GM21526 (cell line): ENCODE measurements at regions not wholly inside any gene's neighbourhood (a gene's known extent, or its start where the extent isn't known, plus 50 kb on each side); places are given as distances from the start of the nearest gene placed in this dataset.

Experiments
- ATAC-seq: cut with Tn5 transposase; IDR thresholded peaks from one replicate; pipeline ENCODE4 v1.9.1; 2021; ENCODE audit warnings: moderate library complexity; ENCODE audit not compliant: unreplicated experiment, low FRiP score

DNA sequence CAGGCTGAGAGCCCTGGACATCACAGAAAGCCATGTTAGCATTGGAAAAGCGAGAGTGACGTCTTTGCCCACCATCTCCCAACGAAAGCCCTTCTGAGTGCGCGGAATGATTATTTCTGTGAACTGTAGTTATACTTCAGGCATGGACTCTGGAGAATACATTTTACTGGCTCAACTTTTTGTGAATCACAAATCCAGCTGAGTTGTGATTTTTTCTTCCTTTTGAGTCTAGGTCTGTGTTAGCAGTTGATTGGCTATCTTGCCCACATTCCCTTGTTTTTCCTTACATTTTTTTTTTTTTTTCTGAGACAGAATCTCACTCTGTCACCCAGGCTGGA lies 183.1 kb downstream of the INO80D start:
- ATAC-seq, result no peak

- no peak for ATAC-seq
These were observed 183.7 kb downstream of the INO80D start for GRCh38 chr2:205902041-205902899.

DNA sequence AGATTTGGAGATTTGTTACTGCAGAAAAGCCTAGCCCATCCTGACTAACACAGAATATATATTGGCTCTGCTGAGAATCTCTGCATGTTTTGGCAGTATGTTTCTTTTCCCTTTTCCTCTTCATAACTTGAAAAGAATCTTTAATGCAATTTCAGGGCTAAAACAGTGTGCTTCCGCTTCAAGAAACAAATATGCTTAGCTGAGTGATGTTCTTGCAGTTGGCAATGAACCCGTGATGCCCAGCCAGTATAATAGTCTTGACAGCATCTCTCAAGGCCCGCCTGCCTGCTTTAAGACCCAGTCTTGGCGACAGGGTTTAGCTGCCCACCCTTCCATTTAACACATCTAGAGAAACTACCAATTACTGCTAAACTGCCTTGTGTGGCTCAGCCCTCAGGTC lies 184.5 kb downstream of the INO80D start:
- ATAC-seq, result no peak

DNA sequence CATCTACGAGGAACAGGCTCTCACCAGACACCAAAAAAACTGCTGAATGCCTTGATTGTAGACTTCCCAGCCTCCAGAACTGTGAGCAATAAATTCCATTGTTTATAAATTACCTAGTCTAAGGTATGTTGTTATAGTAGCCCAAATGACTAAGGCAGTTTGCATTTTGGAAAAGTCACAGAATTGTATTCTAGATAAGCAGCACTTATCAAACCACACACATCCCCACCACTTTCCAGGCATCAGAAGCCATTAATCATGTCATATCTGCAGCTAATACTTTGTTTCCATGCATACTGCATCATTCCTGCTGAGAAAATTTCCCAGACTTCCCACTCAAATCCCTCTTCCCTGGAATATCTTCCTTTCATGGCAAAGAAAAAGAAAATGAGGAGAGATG lies 187.2 kb downstream of the INO80D start:
- no peak for ATAC-seq

- ATAC-seq, result no peak
These were observed 189.9 kb downstream of the INO80D start for GRCh38 chr2:205895981-205896655.

DNA sequence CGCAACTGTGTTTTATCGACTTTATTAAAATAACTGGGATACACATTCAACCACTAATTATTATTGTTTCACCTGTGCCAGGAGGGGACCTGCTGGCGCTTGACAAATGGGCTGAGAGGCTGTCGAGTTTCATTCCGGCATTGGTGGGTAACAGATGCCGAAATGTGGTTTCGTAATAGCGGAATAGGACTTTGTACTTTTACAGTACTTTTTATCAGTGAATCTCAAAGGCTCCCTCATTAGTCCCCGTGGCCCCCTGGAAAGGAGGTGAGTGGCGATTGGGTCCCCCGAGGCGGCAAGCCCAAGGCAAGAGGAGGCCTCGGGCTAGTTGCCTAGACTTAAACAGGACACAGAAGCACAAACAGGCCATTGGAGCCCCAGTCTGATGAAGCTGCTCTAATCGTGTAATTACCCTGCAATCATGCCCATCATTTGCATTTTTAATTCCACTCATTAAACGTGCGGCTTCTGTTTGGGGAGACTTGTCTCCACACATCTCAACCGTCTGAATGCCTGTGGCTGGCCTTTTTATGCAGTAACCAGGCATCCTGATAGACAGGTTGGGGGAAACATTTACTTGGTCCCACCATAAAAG lies 193.2 kb downstream of the INO80D start:
- ATAC-seq, result no peak

GRCh38 chr2:205892251-205892655 lies 193.7 kb downstream of the INO80D start:
- ATAC-seq, result no peak

- ATAC-seq, result no peak
These were observed 196.9 kb downstream of the INO80D start for GRCh38 chr2:205889114-205889513.

- no peak for ATAC-seq
These were observed 198.3 kb downstream of the INO80D start for GRCh38 chr2:205887637-205888036.

- ATAC-seq, result no peak
These were observed 200.4 kb downstream of the INO80D start for GRCh38 chr2:205885492-205886099.

- no peak for ATAC-seq
These were observed 201.7 kb downstream of the NRP2 start for GRCh38 chr2:205883965-205884364.

DNA sequence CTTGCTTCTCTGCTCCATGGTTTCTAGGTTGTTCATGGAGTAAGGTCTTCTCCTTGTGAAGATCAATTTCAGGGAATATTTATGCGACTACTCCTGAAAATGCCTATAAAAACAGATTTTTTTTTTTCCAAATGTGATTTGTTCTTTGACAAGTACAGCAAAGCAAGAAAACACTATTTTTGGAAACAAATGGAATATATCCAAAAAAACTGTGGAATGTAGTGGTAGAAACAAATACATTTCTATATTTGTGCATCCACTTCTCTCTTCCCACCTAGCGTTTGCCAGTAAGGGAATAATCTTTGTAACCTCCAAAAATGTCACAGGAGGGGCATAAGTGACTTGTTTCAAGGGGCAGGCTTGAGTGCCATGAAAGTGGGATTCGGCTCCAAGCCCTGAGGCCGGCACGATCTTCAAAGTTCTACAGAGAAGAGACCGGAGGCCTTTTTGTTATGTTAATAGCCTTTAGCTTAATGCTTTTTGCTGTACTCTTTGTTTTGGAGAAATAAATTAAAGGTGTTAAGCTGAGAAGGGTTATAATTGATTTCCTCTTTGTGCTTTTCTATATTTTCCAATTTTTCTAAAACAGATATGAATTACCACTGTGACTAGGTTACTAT lies 200.6 kb downstream of the NRP2 start:
- ATAC-seq, result no peak

DNA sequence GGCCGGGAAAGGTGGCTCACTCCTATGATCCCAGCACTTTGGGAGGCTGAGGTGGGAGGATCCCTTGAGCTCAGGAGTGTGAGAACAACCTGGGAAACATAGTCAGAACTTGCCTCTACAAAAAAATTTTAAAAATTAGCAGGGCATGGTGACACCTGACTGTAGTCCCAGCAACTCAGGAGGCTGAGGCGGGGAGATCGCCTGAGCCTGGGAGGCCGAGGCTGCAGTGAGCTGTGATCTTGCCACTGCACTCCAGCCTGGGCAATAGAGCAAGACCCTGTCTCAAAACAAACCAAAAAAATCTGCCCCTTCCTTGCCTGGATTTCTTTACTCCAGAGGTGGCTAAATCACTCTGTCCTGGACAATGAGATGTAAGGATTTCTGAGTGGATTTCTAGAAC lies 197.7 kb downstream of the NRP2 start:
- ATAC-seq, result no peak

DNA sequence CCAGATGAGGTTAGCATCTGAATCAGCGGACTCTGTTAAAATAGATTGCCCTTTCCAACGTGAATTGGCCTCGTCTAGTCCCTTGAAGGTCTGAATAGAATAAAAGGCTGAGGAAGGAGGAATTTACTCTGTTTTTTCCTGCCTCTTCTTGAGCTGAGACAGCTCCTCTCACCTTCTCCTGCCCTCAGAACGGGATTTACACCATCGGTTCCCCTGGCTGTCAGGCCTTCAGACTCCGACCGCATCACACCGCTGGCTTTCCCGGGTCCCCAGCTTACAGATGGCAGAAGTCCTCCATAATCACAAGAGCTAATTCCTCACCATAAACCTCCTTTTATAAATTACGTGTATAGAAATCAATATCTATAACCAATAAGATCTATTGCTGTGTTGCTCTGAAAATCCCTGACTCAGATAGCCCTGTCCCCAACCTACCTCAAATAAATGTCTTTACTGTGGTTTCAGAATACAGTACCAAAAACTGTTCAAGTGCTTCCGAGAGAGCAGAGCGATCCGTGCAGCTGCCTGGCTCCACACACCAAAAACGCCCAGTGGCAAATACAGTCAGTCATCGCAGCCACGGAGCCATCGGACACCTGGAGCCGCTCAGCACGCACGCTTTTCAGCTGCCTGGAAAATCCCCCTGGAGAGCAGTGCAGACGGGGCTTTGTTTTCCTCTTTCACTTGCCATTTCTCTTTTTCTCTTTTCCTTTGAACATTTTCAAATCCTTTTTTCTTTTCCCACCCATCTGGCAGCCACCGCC lies 196.9 kb downstream of the NRP2 start:
- no peak for ATAC-seq

GRCh38 chr2:205877496-205877895 lies 195.2 kb downstream of the NRP2 start:
- no peak for ATAC-seq

- no peak for ATAC-seq
These were observed 193.8 kb downstream of the NRP2 start for GRCh38 chr2:205876127-205876526.

GRCh38 chr2:205872716-205873115 lies 190.4 kb downstream of the NRP2 start:
- no peak for ATAC-seq

DNA sequence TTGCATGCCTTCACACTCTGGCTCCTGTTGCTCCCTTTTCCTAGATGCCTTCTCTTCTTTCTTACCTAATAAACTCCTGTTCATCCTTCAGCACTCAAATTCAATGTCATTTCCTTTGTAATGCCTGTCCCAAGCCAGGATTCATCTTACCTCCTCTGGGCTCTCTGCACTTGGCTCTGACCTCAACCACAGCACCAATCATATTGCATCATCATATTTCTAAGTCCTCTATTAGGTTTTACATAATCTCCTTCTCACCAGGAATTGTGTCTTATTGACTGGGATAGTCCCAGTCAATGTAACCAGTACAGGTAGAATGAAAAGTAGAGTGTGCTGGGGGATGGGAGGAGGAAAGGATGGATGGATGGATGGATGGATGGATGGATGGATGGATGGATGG lies 187.1 kb downstream of the NRP2 start:
- no peak for ATAC-seq

DNA sequence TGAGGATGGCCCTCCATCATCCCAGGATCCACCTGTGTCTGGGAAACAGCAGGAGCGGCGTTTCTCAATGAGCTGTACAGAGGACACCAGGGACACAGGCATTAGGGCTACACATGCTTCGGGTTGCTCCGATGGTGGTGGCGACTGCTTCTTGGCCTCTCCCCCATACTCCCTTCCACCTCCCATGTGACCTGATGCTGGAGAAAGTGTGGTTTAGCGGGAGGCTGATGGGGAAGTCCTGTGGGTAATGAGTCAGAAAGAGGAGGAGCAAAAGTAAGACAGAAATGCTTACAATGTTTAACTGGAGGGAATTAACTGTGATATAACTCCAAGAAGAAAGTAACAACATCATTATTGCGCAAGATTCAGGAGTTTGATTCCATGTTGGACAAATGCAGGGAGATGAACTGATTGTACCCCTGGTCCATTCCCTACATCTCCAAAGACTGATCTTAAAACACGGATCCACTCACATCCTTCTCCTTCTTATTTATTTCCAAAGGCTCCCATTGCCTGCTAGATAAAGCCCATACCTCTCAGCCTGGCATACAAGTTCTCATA lies 186.6 kb downstream of the NRP2 start:
- no peak for ATAC-seq

DNA sequence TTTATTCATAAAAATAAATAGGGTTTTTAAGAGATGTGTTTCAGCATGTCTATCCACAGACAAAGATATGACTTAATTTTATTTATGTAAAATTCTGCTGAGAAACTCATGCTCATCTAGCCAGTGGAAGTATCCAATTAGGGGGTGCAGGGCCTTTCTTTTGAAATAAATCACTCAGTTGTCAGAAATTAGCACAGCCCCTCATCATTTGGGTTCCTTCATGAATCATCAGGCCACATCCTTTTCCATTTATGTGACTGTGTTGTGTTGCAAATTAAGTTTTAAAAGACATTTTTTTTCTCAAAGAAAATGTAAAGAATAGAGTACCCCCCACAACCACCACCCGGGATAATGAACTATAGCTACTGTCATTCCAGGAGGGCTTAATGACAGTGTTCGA lies 185.8 kb downstream of the NRP2 start:
- ATAC-seq, result no peak
